Activated T-helper 2 cell treated with anti-CD3 and anti-CD28 coated beads, Interferon-gamma antibody, Interleukin-2, Interleukin-4, amounts not matched to agents 10 μg/mL and 5 μg/mL and 100 μg/mL, durations not matched to agents 14 hours and 24 hours and 36 hours (primary cell): ENCODE measurements at regions not wholly inside any gene's neighbourhood (a gene's known extent, or its start where the extent isn't known, plus 50 kb on each side); places are given as distances from the start of the nearest gene placed in this dataset.
"Not testable (repeated sequence)": the region's sequence is repeated elsewhere in the genome, so short reads cannot be mapped to it uniquely, and the experiment has no call there.

ENCODE experiments used
- DNase-seq: peaks from one replicate; pipeline ENCODE4 v3.0.0; 2021; ENCODE audit warnings: low spot score
- H3K27ac Mint-ChIP-seq: one replicate; pipeline ENCODE4 v1.8.0; 2021; ENCODE audit warnings: mixed read lengths
- H3K27me3 Mint-ChIP-seq: one replicate; pipeline ENCODE4 v1.8.0; 2021; ENCODE audit warnings: low read depth, mixed read lengths
- H3K36me3 Mint-ChIP-seq: one replicate; pipeline ENCODE4 v1.8.0; 2021; ENCODE audit warnings: low read depth, mixed read lengths
- H3K4me1 Mint-ChIP-seq: one replicate; pipeline ENCODE4 v1.8.0; 2021; ENCODE audit warnings: low read depth, mixed read lengths
- H3K4me3 Mint-ChIP-seq: one replicate; pipeline ENCODE4 v1.8.0; 2021; ENCODE audit warnings: low read depth, mild to moderate bottlenecking, moderate library complexity, mixed read lengths
- H3K9me3 Mint-ChIP-seq: one replicate; pipeline ENCODE4 v1.8.0; 2021; ENCODE audit warnings: mixed read lengths
- intact Hi-C: fragments of 100-400 bp; cut with micrococcal nuclease; formaldehyde crosslinking; loops from one replicate; pipeline ENCODE4 v1.15.1; 2023

DNA sequence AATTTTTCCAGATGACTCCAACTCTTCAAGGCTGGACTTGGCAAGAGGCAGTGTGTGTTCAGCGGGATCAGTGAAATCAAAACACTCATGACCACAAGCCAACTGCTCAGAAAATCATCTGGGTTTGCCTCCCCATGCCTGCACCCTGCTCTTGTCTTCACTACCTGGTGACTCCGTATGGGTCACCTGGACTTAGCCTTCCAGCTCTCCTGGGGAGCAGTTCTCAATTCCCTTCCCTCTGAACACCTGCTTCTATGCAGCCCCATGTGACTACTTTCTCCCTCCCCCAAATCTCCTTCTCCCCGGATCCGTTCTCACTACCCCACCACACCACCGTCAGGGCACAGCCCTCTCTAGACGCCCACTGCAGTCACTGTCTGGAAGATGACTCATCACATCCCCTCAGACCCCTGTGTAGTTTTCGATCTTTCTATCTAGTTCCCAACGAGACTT is 130.2 kb upstream of the ID2 start:
- Mint-ChIP-seq H3K4me3 (no peak overlapping the region), H3K27ac (no peak overlapping the region), H3K27me3 (no peaks in the 10 kb centered on the region), H3K4me1 (peaks cover 27% of the 10 kb centered on the region), H3K36me3 (no peaks in the 10 kb centered on the region), H3K9me3 (peaks cover 3% of the 10 kb centered on the region)
- no peak for DNase-seq
- intact Hi-C loops = no loop called here

DNA sequence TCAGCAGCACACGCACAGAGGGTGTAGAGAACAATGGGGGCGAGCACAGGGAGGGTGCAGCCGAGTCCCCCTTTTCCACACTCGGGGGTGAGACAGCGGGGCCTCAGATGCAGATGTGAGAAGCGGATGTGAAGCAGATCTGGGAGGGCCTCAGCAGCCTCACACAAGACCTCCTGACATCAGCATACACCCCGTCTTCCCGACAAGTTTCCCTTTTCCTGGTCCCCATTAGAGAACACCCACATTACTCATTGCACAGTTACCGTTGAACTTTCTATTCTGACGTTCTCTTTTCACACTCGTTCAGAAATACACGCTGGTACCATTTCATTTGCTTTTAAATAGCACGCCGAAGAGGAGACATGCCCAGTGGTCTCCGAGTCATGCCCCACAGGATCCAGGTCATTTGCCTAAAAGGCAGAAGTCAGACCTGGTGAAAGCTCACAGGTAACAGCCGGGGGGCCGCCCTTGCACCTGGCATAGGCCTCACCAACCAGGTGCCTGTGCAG is 129.5 kb upstream of the ID2 start:
- Mint-ChIP-seq H3K4me3 (no peak overlapping the region), H3K27me3 (no peaks in the 10 kb centered on the region), H3K9me3 (peaks cover 3% of the 10 kb centered on the region), H3K36me3 (no peaks in the 10 kb centered on the region), H3K27ac (no peak overlapping the region), H3K4me1 (peaks cover 20% of the 10 kb centered on the region)
- intact Hi-C loops = no loop called here
- no peak for DNase-seq

DNA sequence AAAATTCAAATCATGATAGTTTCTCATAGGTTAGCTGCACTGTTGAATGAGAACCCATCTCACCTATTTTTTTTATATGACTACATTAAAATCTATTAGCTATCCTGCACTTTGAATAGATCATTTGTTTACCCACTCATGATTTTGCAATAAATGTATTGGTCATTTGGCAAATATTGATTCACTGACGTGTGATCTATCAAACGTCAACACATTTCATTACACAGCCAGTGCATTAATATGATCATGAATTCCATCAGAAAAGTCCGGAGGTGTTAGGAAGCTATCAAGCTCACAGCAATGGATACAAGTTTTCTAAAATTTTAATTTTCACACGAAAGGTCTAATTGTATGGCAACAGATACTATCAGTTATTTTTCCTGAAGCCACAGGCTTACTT is 128.2 kb upstream of the ID2 start:
- Mint-ChIP-seq H3K36me3 (no peaks in the 10 kb centered on the region), H3K4me3 (no peak overlapping the region), H3K27ac (no peak overlapping the region), H3K9me3 (peaks cover 8% of the 10 kb centered on the region), H3K4me1 (peaks cover 12% of the 10 kb centered on the region), H3K27me3 (no peaks in the 10 kb centered on the region)
- intact Hi-C loops = no loop called here
- no peak for DNase-seq

- intact Hi-C loops = no loop called here
- Mint-ChIP-seq H3K4me1 (peaks cover 9% of the 10 kb centered on the region), H3K27ac (no peak overlapping the region), H3K27me3 (no peaks in the 10 kb centered on the region), H3K4me3 (no peak overlapping the region), H3K9me3 (peaks cover 15% of the 10 kb centered on the region), H3K36me3 (no peaks in the 10 kb centered on the region)
- no peak for DNase-seq
Observed at GRCh38 chr2:8554296-8554806, 127.5 kb upstream of the ID2 start.

DNA sequence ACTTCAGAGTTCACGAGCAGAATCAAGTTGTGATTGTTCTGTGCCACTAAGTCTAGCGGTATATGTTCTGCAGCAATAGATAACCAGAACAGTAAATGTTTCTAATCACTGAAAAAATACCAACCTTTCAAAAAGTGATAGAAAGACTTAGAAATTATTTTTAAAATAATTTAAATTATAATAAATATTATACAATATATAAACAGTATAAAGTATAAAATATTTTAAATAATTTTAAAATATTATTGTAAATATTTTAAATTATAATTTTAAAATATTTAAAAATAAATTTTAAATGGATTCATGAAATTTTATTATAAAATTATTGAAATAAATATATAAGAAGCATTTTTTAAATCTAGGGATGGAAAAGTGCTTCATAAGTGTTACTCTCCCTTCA is 126.3 kb upstream of the ID2 start:
- Mint-ChIP-seq H3K4me3 (no peak overlapping the region), H3K36me3 (peaks cover 3% of the 10 kb centered on the region), H3K9me3 (peaks cover 26% of the 10 kb centered on the region), H3K27ac (no peak overlapping the region), H3K27me3 (no peaks in the 10 kb centered on the region), H3K4me1 (peaks cover 10% of the 10 kb centered on the region)
- DNase-seq = no peak
- intact Hi-C loops = no loop called here

GRCh38 chr2:8558096-8558495 is 123.8 kb upstream of the ID2 start:
- H3K4me1 Mint-ChIP-seq = peaks cover 1% of the 10 kb centered on the region
- peaks cover 42% of the 10 kb centered on the region for H3K9me3 Mint-ChIP-seq
- intact Hi-C loops = no loop called here
- no peaks in the 10 kb centered on the region for H3K27me3 Mint-ChIP-seq
- H3K36me3 Mint-ChIP-seq = peaks cover 11% of the 10 kb centered on the region
- H3K4me3 Mint-ChIP-seq = no peak overlapping the region
- no peak overlapping the region for H3K27ac Mint-ChIP-seq
- DNase-seq = no peak

DNA sequence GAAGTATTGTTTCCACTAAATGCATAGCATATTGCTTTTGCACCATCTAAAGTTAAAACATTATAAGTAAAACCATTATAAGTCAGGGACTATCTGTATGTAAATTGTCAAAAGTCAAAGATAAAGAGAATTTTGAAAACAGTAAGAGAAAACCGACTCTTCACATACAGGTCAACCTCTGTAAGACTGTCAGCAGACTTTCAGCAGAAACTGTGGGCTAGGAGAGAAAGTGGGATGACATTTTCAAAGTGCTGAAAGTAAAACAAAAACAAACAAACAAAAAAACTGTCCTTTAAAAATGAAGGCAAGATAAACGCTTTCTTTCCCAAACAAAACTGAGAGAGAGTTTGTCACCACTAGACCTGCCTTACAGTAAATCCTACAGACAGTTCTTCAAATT is 122.9 kb upstream of the ID2 start:
- H3K4me3 Mint-ChIP-seq = no peak overlapping the region
- peaks cover 11% of the 10 kb centered on the region for H3K36me3 Mint-ChIP-seq
- intact Hi-C loops = no loop called here
- H3K9me3 Mint-ChIP-seq = peaks cover 42% of the 10 kb centered on the region
- H3K27me3 Mint-ChIP-seq = no peaks in the 10 kb centered on the region
- DNase-seq = no peak
- peaks cover 5% of the 10 kb centered on the region for H3K4me1 Mint-ChIP-seq
- no peak overlapping the region for H3K27ac Mint-ChIP-seq

DNA sequence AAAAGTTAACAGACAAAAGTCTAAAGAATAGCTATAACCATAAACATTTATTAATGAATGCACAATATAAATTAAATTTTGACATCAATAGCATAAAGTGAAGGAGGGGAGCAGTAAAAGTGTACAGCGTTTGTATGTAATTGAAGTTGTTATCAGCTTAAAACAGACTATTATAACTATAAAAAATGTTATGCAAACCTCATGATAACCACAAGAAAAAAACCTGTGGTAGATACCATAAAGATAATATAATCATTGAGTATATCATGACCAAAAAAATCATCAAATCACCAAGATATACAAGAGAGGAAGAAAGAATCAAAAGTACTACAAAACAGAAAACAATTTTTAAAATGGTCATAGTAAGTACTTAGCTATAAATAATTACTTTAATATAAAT is 122.1 kb upstream of the ID2 start:
- peaks cover 42% of the 10 kb centered on the region for H3K9me3 Mint-ChIP-seq
- H3K4me1 Mint-ChIP-seq = peaks cover 7% of the 10 kb centered on the region
- H3K27ac Mint-ChIP-seq = no peak overlapping the region
- intact Hi-C loops = no loop called here
- no peak for DNase-seq
- H3K4me3 Mint-ChIP-seq = no peak overlapping the region
- H3K27me3 Mint-ChIP-seq = no peaks in the 10 kb centered on the region
- H3K36me3 Mint-ChIP-seq = peaks cover 11% of the 10 kb centered on the region

DNA sequence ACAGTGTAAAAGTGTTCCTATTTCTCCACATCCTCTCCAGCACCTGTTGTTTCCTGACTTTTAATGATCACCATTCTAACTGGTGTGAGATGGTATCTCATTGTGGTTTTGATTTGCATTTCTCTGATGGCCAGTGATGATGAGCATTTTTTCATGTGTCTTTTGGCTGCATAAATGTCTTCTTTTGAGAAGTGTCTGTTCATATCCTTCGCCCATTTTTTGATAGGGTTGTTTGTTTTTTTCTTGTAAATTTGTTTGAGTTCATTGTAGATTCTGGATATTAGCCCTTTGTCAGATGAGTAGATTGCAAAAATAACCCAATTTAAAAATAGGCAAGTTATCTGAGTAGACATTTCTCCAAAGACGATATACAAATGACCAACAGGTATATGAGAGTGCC is 120.2 kb upstream of the ID2 start:
- intact Hi-C loops, H3K27ac Mint-ChIP-seq, H3K27me3 Mint-ChIP-seq, H3K4me1 Mint-ChIP-seq, H3K4me3 Mint-ChIP-seq, DNase-seq: not testable (repeated sequence)
- Mint-ChIP-seq H3K9me3 (peaks cover 39% of the 10 kb centered on the region), H3K36me3 (peaks cover 11% of the 10 kb centered on the region)

DNA sequence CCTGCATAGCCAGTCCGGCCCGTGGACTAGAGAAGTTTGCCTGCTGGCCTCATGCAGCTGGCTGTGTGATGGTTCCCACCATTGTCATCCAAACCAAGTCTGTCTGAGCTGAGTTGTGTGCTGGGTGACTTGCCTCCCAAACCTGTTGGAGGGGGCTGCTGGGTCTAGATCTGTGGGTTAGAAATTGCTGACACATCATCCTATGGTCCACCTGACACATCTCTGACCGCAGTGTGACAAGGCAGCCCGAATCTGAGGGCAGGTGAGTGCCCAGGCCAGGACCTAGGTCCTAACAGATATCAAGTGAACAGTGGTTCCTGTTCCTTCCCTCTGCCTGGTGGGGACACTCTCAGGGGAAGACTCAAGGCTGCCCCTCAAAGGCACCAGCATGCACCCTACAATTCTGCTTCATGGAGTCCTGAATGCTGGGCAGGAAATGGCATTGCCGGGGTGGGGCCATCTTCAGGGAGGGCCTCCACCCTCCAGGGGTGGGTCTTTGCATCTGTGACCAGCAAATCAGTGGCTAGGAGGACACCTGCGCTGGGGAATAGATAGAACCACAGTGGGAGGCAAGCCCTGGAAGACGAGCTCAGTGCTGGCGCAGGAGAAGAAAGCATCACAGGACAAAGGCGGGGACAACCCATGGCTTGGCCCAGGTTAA is 117.9 kb upstream of the ID2 start:
- H3K9me3 Mint-ChIP-seq = peaks cover 31% of the 10 kb centered on the region
- intact Hi-C loops = no loop called here
- H3K4me1 Mint-ChIP-seq = peaks cover 7% of the 10 kb centered on the region
- peaks cover 6% of the 10 kb centered on the region for H3K27me3 Mint-ChIP-seq
- peaks cover 11% of the 10 kb centered on the region for H3K36me3 Mint-ChIP-seq
- no peak for DNase-seq
- H3K27ac Mint-ChIP-seq = no peak overlapping the region
- no peak overlapping the region for H3K4me3 Mint-ChIP-seq

DNA sequence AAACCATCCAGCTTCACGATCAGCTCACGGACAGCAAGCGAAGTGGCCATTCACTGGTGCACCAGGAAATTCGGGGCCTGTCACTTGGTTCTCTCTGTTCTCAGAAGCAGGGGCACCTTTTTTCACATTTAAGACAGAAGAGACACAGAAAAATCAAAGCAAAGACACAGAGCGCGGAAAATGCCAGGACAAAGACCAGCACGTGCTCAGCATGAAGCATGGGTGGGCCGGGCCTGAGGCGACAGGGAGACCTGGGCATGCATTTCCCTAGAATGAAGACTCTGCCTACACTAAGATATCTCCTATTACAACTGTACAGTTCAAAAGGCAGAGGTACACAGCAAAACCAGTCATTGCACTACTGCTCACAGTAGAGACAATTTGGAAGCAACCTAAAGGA is 117.4 kb upstream of the ID2 start:
- DNase-seq = no peak
- H3K4me1 Mint-ChIP-seq = peaks cover 7% of the 10 kb centered on the region
- H3K27ac Mint-ChIP-seq = no peak overlapping the region
- H3K27me3 Mint-ChIP-seq = peaks cover 8% of the 10 kb centered on the region
- peaks cover 11% of the 10 kb centered on the region for H3K36me3 Mint-ChIP-seq
- peaks cover 26% of the 10 kb centered on the region for H3K9me3 Mint-ChIP-seq
- no peak overlapping the region for H3K4me3 Mint-ChIP-seq
- intact Hi-C loops = no loop called here

- DNase-seq = no peak
- peaks cover 7% of the 10 kb centered on the region for H3K36me3 Mint-ChIP-seq
Observed at GRCh38 chr2:8565399-8566154, 116.3 kb upstream of the ID2 start.

GRCh38 chr2:8566155-8566670 is 115.6 kb upstream of the ID2 start:
- peaks cover 4% of the 10 kb centered on the region for H3K36me3 Mint-ChIP-seq
- H3K27me3 Mint-ChIP-seq = peaks cover 8% of the 10 kb centered on the region
- H3K4me3 Mint-ChIP-seq = no peak overlapping the region
- H3K4me1 Mint-ChIP-seq = peaks cover 6% of the 10 kb centered on the region
- no peak overlapping the region for H3K27ac Mint-ChIP-seq
- intact Hi-C loops = no loop called here
- DNase-seq = no peak
- peaks cover 12% of the 10 kb centered on the region for H3K9me3 Mint-ChIP-seq

More at GRCh38 chr2:8565399-8566154, 116.3 kb upstream of the ID2 start:
- intact Hi-C loops = no loop called here
- H3K4me3 Mint-ChIP-seq = no peak overlapping the region
- no peak overlapping the region for H3K27ac Mint-ChIP-seq
- H3K27me3 Mint-ChIP-seq = peaks cover 8% of the 10 kb centered on the region
- peaks cover 15% of the 10 kb centered on the region for H3K9me3 Mint-ChIP-seq
- H3K4me1 Mint-ChIP-seq = peaks cover 6% of the 10 kb centered on the region
